Cardiac muscle cell (in vitro differentiated cells and primary cell): ENCODE measurements at regions not wholly inside any gene's neighbourhood (a gene's known extent, or its start where the extent isn't known, plus 50 kb on each side); places are given as distances from the start of the nearest gene placed in this dataset.

ENCODE experiments used
- DNase-seq, 2 donors: peaks; one replicate each; pipeline versions ENCODE4 v3.0.0 to v3.0.0-alpha.2; 2010 to 2017; ENCODE audit warnings: low read depth in 1 of 2, low spot score in 1 of 2
- H3K27ac ChIP-seq: fragments of 200-600 bp; sonication (generic); 2 replicates; pipeline ENCODE4 v1.5.1; 2016
- H3K27me3 ChIP-seq: fragments of 200-600 bp; sonication (generic); 2 replicates; pipeline ENCODE4 v1.6.0; 2016; ENCODE audit warnings: control low read depth
- H3K36me3 ChIP-seq: fragments of 200-600 bp; sonication (generic); 2 replicates; pipeline ENCODE4 v1.5.1; 2016; ENCODE audit warnings: control low read depth
- H3K4me1 ChIP-seq: fragments of 200-600 bp; sonication (generic); 2 replicates; pipeline ENCODE4 v1.8.1; 2017; ENCODE audit warnings: low read depth, mild to moderate bottlenecking, mixed run types
- H3K4me3 ChIP-seq: fragments of 200-600 bp; sonication (generic); 2 replicates; pipeline ENCODE4 v1.5.1; 2016; ENCODE audit warnings: mild to moderate bottlenecking
- H3K9me3 ChIP-seq: fragments of 200-600 bp; sonication (generic); 2 replicates; pipeline ENCODE4 v1.5.1; 2017; ENCODE audit warnings: low read depth, mild to moderate bottlenecking, control low read depth
- CTCF ChIP-seq: IDR thresholded peaks from 2 replicates; pipeline ENCODE4 v1.5.1; 2012; ENCODE audit warnings: low read depth, mild to moderate bottlenecking, low read length

- no peak for TF ChIP-seq CTCF
- H3K27me3 ChIP-seq, result no peaks in the 10 kb centered on the region
- no peaks in the 10 kb centered on the region for H3K9me3 ChIP-seq
- peaks cover 8% of the 10 kb centered on the region for H3K4me1 ChIP-seq
- no peak overlapping the region for H3K27ac ChIP-seq
- H3K4me3 ChIP-seq, result no peak overlapping the region
- no peak for DNase-seq
- H3K36me3 ChIP-seq, result no peaks in the 10 kb centered on the region
Measured at GRCh38 chr6:27023664-27024063, 223.8 kb upstream of the PRSS16 start.

GRCh38 chr6:27025351-27025750, 222.2 kb upstream of the PRSS16 start:
- no peaks in the 10 kb centered on the region for H3K9me3 ChIP-seq
- no peak for DNase-seq
- no peak for TF ChIP-seq CTCF
- H3K36me3 ChIP-seq, result no peaks in the 10 kb centered on the region
- peaks cover 4% of the 10 kb centered on the region for H3K4me1 ChIP-seq
- H3K27me3 ChIP-seq, result no peaks in the 10 kb centered on the region
- H3K4me3 ChIP-seq, result no peak overlapping the region
- H3K27ac ChIP-seq, result no peak overlapping the region

GRCh38 chr6:27026361-27026760, 221.1 kb upstream of the PRSS16 start:
- no peaks in the 10 kb centered on the region for H3K9me3 ChIP-seq
- no peak for TF ChIP-seq CTCF
- no peaks in the 10 kb centered on the region for H3K36me3 ChIP-seq
- H3K4me3 ChIP-seq, result no peak overlapping the region
- peaks cover 3% of the 10 kb centered on the region for H3K4me1 ChIP-seq
- DNase-seq, result no peak
- H3K27me3 ChIP-seq, result no peaks in the 10 kb centered on the region
- H3K27ac ChIP-seq, result no peak overlapping the region

- no peak overlapping the region for H3K27ac ChIP-seq
Measured at GRCh38 chr6:27031302-27031701, 216.2 kb upstream of the PRSS16 start.

GRCh38 chr6:27038498-27038897, 209.0 kb upstream of the PRSS16 start:
- Histone ChIP-seq H3K36me3 (no peaks in the 10 kb centered on the region), H3K27me3 (no peaks in the 10 kb centered on the region), H3K4me3 (no peak overlapping the region), H3K9me3 (no peaks in the 10 kb centered on the region), H3K4me1 (peaks cover 6% of the 10 kb centered on the region), H3K27ac (no peak overlapping the region)
- no peak for TF ChIP-seq CTCF
- DNase-seq, result no peak

More at GRCh38 chr6:27031302-27031701, 216.2 kb upstream of the PRSS16 start:
- no peak overlapping the region for H3K4me3 ChIP-seq
- no peaks in the 10 kb centered on the region for H3K4me1 ChIP-seq
- H3K36me3 ChIP-seq, result no peaks in the 10 kb centered on the region
- no peaks in the 10 kb centered on the region for H3K9me3 ChIP-seq
- TF ChIP-seq CTCF, result no peak
- no peaks in the 10 kb centered on the region for H3K27me3 ChIP-seq
- peak in 1 of 2 donors; percentile 12 for DNase-seq
